H9 (cell line): ENCODE measurements at regions not wholly inside any gene's neighbourhood (a gene's known extent, or its start where the extent isn't known, plus 50 kb on each side); places are given as distances from the start of the nearest gene placed in this dataset.

ENCODE experiments used
- DNase-seq: peaks from one replicate; pipeline ENCODE4 v3.0.0-alpha.2; 2017
- H2AFZ ChIP-seq: one replicate; pipeline ENCODE4 v1.6.1; 2013; ENCODE audit warnings: mild to moderate bottlenecking, low read length, control low read depth, moderate library complexity
- H2AK5ac ChIP-seq: 2 replicates; pipeline ENCODE4 v1.6.1; 2013; ENCODE audit warnings: low read length, control low read depth, mixed read lengths; ENCODE audit not compliant: insufficient read length
- H2BK120ac ChIP-seq: one replicate; pipeline ENCODE4 v1.6.1; 2013; ENCODE audit warnings: low read depth, mild to moderate bottlenecking, low read length, control low read depth, inconsistent platforms; ENCODE audit not compliant: poor library complexity, severe bottlenecking
- H2BK12ac ChIP-seq: 2 replicates; pipeline ENCODE4 v1.6.1; 2013; ENCODE audit warnings: low read length, control low read depth, mixed read lengths, low read depth; ENCODE audit not compliant: insufficient read length
- H2BK15ac ChIP-seq: 2 replicates; pipeline ENCODE4 v1.6.1; 2013; ENCODE audit warnings: low read depth, low read length, control low read depth
- H2BK20ac ChIP-seq: one replicate; pipeline ENCODE4 v1.6.1; 2013; ENCODE audit warnings: low read depth, mild to moderate bottlenecking, low read length, control low read depth, inconsistent platforms; ENCODE audit not compliant: poor library complexity, severe bottlenecking
- H2BK5ac ChIP-seq: 2 replicates; pipeline ENCODE4 v1.6.1; 2013; ENCODE audit warnings: low read length, control low read depth, mixed read lengths; ENCODE audit not compliant: insufficient read length
- H3K14ac ChIP-seq: 2 replicates; pipeline ENCODE4 v1.6.1; 2013; ENCODE audit warnings: low read length, control low read depth; ENCODE audit not compliant: insufficient read depth
- H3K18ac ChIP-seq: 2 replicates; pipeline ENCODE4 v1.6.1; 2013; ENCODE audit warnings: low read depth, mild to moderate bottlenecking, mixed read lengths, low read length, control low read depth; ENCODE audit not compliant: insufficient read length
- H3K23ac ChIP-seq: 2 replicates; pipeline ENCODE4 v1.6.1; 2013; ENCODE audit warnings: low read length, control low read depth, mixed read lengths, low read depth; ENCODE audit not compliant: insufficient read length
- H3K23me2 ChIP-seq: 2 replicates; pipeline ENCODE4 v1.6.1; 2013; ENCODE audit warnings: low read depth, mild to moderate bottlenecking, mixed read lengths, low read length, control low read depth; ENCODE audit not compliant: insufficient read length, poor library complexity, severe bottlenecking
- H3K27ac ChIP-seq: 2 replicates; pipeline ENCODE4 v1.5.1; 2013; ENCODE audit warnings: low read length, control low read depth, mixed read lengths, low read depth; ENCODE audit not compliant: insufficient read length
- H3K27me3 ChIP-seq: 2 replicates; pipeline ENCODE4 v1.6.1; 2013; ENCODE audit warnings: low read length, control low read depth, inconsistent platforms; ENCODE audit not compliant: insufficient read depth
- H3K4ac ChIP-seq: 2 replicates; pipeline ENCODE4 v1.6.1; 2013; ENCODE audit warnings: low read depth, mild to moderate bottlenecking, control low read depth, inconsistent platforms, low read length, moderate library complexity
- H3K4me1 ChIP-seq: 2 replicates; pipeline ENCODE4 v1.6.1; 2013; ENCODE audit warnings: low read length, control low read depth, inconsistent platforms; ENCODE audit not compliant: insufficient read depth
- H3K4me2 ChIP-seq: 2 replicates; pipeline ENCODE4 v1.6.1; 2013; ENCODE audit warnings: low read length, control low read depth, mixed read lengths; ENCODE audit not compliant: insufficient read length, insufficient read depth
- H3K56ac ChIP-seq: 2 replicates; pipeline ENCODE4 v1.6.1; 2013; ENCODE audit warnings: low read depth, mild to moderate bottlenecking, mixed read lengths, low read length, control low read depth; ENCODE audit not compliant: insufficient read length
- H3K79me1 ChIP-seq: 2 replicates; pipeline ENCODE4 v1.6.1; 2013; ENCODE audit warnings: low read depth, mild to moderate bottlenecking, moderate library complexity, low read length, control low read depth, inconsistent platforms; ENCODE audit not compliant: insufficient read depth, poor library complexity, severe bottlenecking
- H3K79me2 ChIP-seq: 2 replicates; pipeline ENCODE4 v1.6.1; 2013; ENCODE audit warnings: low read length, control low read depth, inconsistent platforms; ENCODE audit not compliant: insufficient read depth
- H3K9ac ChIP-seq: 2 replicates; pipeline ENCODE4 v1.6.1; 2013; ENCODE audit warnings: low read length, control low read depth, mixed read lengths; ENCODE audit not compliant: insufficient read length; ENCODE audit errors: extremely low read depth
- H3K9me3 ChIP-seq: one replicate; pipeline ENCODE4 v1.6.1; 2013; ENCODE audit warnings: low read depth, low read length, inconsistent platforms; ENCODE audit not compliant: control insufficient read depth
- H3T11ph ChIP-seq: one replicate; pipeline ENCODE4 v1.6.1; 2013; ENCODE audit warnings: mild to moderate bottlenecking, low read length, control low read depth, inconsistent platforms
- H4K20me1 ChIP-seq: one replicate; pipeline ENCODE4 v1.6.1; 2013; ENCODE audit not compliant: control insufficient read depth, insufficient read length, insufficient read depth
- H4K5ac ChIP-seq: 2 replicates; pipeline ENCODE4 v1.6.1; 2013; ENCODE audit warnings: low read depth, mild to moderate bottlenecking, mixed read lengths, low read length, control low read depth; ENCODE audit not compliant: insufficient read length
- H4K8ac ChIP-seq: replicated peaks from 2 replicates; pipeline ENCODE4 v1.6.1; 2013; ENCODE audit warnings: low read length, control low read depth, mixed read lengths, low read depth; ENCODE audit not compliant: insufficient read length
- H4K91ac ChIP-seq: 2 replicates; pipeline ENCODE4 v1.6.1; 2013; ENCODE audit warnings: low read depth, mild to moderate bottlenecking, moderate library complexity, mixed read lengths, low read length, control low read depth; ENCODE audit not compliant: insufficient read length
- H3K27ac Mint-ChIP-seq, 3 experiments: 2 replicates in 2 of 3; 3 replicates in 1 of 3; pipeline ENCODE4 v1.8.0; 2020 to 2021; ENCODE audit warnings: mixed read lengths in 3 of 3, mild to moderate bottlenecking in 1 of 3, moderate library complexity in 1 of 3
- H3K27me3 Mint-ChIP-seq: 2 replicates; pipeline ENCODE4 v1.8.0; 2021; ENCODE audit warnings: low read depth, mild to moderate bottlenecking, moderate library complexity, mixed read lengths
- H3K36me3 Mint-ChIP-seq, 3 experiments: 2 replicates in 2 of 3; 3 replicates in 1 of 3; pipeline ENCODE4 v1.8.0; 2020 to 2021; ENCODE audit warnings: low read depth in 3 of 3, mixed read lengths in 3 of 3; ENCODE audit not compliant: insufficient read depth in 1 of 3
- H3K4me1 Mint-ChIP-seq, 2 experiments: 2 replicates each; pipeline ENCODE4 v1.8.0; 2020; ENCODE audit warnings: mixed read lengths in 2 of 2
- H3K4me3 Mint-ChIP-seq, 2 experiments: 2 replicates in 1 of 2; 3 replicates in 1 of 2; pipeline ENCODE4 v1.8.0; 2020 to 2021; ENCODE audit warnings: mild to moderate bottlenecking in 2 of 2, mixed read lengths in 2 of 2, moderate library complexity in 1 of 2
- H3K9me3 Mint-ChIP-seq, 2 experiments: 2 replicates in 1 of 2; 3 replicates in 1 of 2; pipeline ENCODE4 v1.8.0; 2020; ENCODE audit warnings: mild to moderate bottlenecking in 2 of 2, mixed read lengths in 2 of 2, moderate library complexity in 1 of 2
- WGBS: extraction: QIAGEN DNeasy Blood & Tissue Kit; methylation state at CpG from one replicate; pipeline ENCODE4 v1.1.7; 2013; ENCODE audit warnings: missing lambda C conversion rate, low lambda C conversion rate, mixed read lengths; ENCODE audit not compliant: insufficient read length; ENCODE audit errors: extremely low coverage; 5-methylcytosine and 5-hydroxymethylcytosine counted together
- TF ChIP-seq, protein P1 (sequence below): fragments of 200-600 bp; sonication (generic); conservative IDR thresholded peaks from 3 replicates; pipeline ENCODE4 v1.8.0; 2021; ENCODE audit warnings: antibody characterized with exemption, mild to moderate bottlenecking

DNA sequence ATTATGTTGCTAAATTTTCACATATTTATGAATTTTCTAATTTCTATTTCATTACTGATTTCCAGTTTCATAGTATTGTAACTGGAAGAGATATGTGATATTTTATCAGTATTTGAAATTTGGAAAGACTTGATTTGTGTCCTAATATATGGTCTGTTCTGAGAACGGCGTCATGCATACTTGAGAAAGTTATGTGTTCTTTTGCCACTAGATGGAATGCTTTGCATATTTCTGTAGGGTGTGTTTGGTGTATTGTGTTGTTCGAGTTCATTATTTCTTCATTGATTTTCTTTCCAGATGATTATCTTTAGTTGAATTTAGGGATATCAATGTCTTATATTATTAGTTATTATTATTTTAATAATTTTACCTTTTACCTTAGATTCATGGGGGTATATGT lies 110.6 kb upstream of the ITM2A start:
- no peak overlapping the region for H3K4me3 Mint-ChIP-seq
- no peaks in the 10 kb centered on the region for H3K27me3 Mint-ChIP-seq

More for the DNA sequence above, 110.6 kb upstream of the ITM2A start:
- Histone ChIP-seq H2BK12ac (no peak overlapping the region), H3K56ac (no peak overlapping the region), H4K8ac (no peak overlapping the region), H3K14ac (no peak overlapping the region), H2BK15ac (no peak overlapping the region), H2BK20ac (no peak overlapping the region), H2BK5ac (no peak overlapping the region), H3K18ac (no peak overlapping the region), H3K79me2 (no peaks in the 10 kb centered on the region), H4K5ac (no peak overlapping the region), H3K4ac (no peak overlapping the region), H3K4me2 (no peak overlapping the region), H2BK120ac (no peak overlapping the region), H4K20me1 (no peaks in the 10 kb centered on the region), H2AFZ (no peak overlapping the region), H3K27me3 (no peaks in the 10 kb centered on the region), H3K23ac (no peak overlapping the region), H3K9me3 (peaks cover 6% of the 10 kb centered on the region), H3K9ac (no peak overlapping the region), H3T11ph (no peak overlapping the region), H3K27ac (no peak overlapping the region), H4K91ac (no peak overlapping the region), H2AK5ac (no peak overlapping the region), H3K4me1 (no peaks in the 10 kb centered on the region), H3K79me1 (no peaks in the 10 kb centered on the region), H3K23me2 (no peaks in the 10 kb centered on the region)
- H3K9me3 Mint-ChIP-seq = peaks cover 49 to 72% of the 10 kb centered on the region in 2 experiments
- H3K36me3 Mint-ChIP-seq = peaks cover 0 to 2% (median 0%) of the 10 kb centered on the region in 3 experiments; a peak in 1 of 7 replicates
- no CpG with 5 or more reads among the region's 3 CpGs for WGBS
- DNase-seq = no peak
- TF ChIP-seq, protein P1, sequence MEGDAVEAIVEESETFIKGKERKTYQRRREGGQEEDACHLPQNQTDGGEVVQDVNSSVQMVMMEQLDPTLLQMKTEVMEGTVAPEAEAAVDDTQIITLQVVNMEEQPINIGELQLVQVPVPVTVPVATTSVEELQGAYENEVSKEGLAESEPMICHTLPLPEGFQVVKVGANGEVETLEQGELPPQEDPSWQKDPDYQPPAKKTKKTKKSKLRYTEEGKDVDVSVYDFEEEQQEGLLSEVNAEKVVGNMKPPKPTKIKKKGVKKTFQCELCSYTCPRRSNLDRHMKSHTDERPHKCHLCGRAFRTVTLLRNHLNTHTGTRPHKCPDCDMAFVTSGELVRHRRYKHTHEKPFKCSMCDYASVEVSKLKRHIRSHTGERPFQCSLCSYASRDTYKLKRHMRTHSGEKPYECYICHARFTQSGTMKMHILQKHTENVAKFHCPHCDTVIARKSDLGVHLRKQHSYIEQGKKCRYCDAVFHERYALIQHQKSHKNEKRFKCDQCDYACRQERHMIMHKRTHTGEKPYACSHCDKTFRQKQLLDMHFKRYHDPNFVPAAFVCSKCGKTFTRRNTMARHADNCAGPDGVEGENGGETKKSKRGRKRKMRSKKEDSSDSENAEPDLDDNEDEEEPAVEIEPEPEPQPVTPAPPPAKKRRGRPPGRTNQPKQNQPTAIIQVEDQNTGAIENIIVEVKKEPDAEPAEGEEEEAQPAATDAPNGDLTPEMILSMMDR = no peak
- H3K4me1 Mint-ChIP-seq = no peaks in the 10 kb centered on the region
- no peak overlapping the region for H3K27ac Mint-ChIP-seq
